ENCODE measurements at regions not wholly inside any gene's neighbourhood (a gene's known extent, or its start where the extent isn't known, plus 50 kb on each side); places are given as distances from the start of the nearest gene placed in this dataset.

GRCh38 chr18:78146136-78147085 is 833.2 kb upstream of the SALL3 start:
- Histone ChIP-seq H3K27me3 (replicated peaks; ENCODE audit: insufficient read depth, low read depth, low read length, poor library complexity) (no peaks in the 10 kb centered on the region), H3K9me3 (ENCODE audit: low read depth, low read length, poor library complexity, severe bottlenecking) (peaks cover 18% of the 10 kb centered on the region), H3K4me3 (ENCODE audit: low read depth, low read length, poor library complexity, severe bottlenecking) (no peak overlapping the region), H3K4me1 (ENCODE audit: insufficient read depth, low read length, poor library complexity, severe bottlenecking) (no peaks in the 10 kb centered on the region), H3K36me3 (ENCODE audit: insufficient read depth, low read length, poor library complexity, severe bottlenecking) (no peaks in the 10 kb centered on the region), H3K27ac (ENCODE audit: low read depth, low read length, poor library complexity, severe bottlenecking) (no peak overlapping the region)
- POLR2A ChIA-PET (ENCODE audit: low non-redundant PET), result no interaction called here
- no peak for DNase-seq (ENCODE audit: low spot score)
- BruUV-seq (replicated peaks), result no TSS peak
- TF ChIP-seq CTCF (conservative IDR thresholded peaks at IDR 0.05; ENCODE audit: low read depth, low read length), result no peak
- no peak for TF ChIP-seq EZH2 (IDR thresholded peaks at IDR 0.05; ENCODE audit: borderline replicate concordance, low read depth, low read length, poor library complexity, severe bottlenecking)
- intact Hi-C loops (cut with micrococcal nuclease; ENCODE audit: unreplicated experiment), result no loop called here
- CTCF ChIA-PET, result no interaction called here

GRCh38 chr18:78150590-78150989 is 829.0 kb upstream of the SALL3 start:
- ChIA-PET CTCF (no interaction called here), POLR2A (ENCODE audit: low non-redundant PET) (no interaction called here)
- TF ChIP-seq EZH2 (IDR thresholded peaks at IDR 0.05; ENCODE audit: borderline replicate concordance, low read depth, low read length, poor library complexity, severe bottlenecking) (no peak), CTCF (conservative IDR thresholded peaks at IDR 0.05; ENCODE audit: low read depth, low read length) (no peak)
- Histone ChIP-seq H3K27me3 (replicated peaks; ENCODE audit: insufficient read depth, low read depth, low read length, poor library complexity) (no peaks in the 10 kb centered on the region), H3K36me3 (ENCODE audit: insufficient read depth, low read length, poor library complexity, severe bottlenecking) (no peaks in the 10 kb centered on the region), H3K27ac (ENCODE audit: low read depth, low read length, poor library complexity, severe bottlenecking) (no peak overlapping the region), H3K9me3 (ENCODE audit: low read depth, low read length, poor library complexity, severe bottlenecking) (peaks cover 16% of the 10 kb centered on the region), H3K4me1 (ENCODE audit: insufficient read depth, low read length, poor library complexity, severe bottlenecking) (no peaks in the 10 kb centered on the region), H3K4me3 (ENCODE audit: low read depth, low read length, poor library complexity, severe bottlenecking) (no peak overlapping the region)
- DNase-seq (ENCODE audit: low spot score), result no peak
- BruUV-seq (replicated peaks), result no TSS peak
- intact Hi-C loops (cut with micrococcal nuclease; ENCODE audit: unreplicated experiment), result no loop called here

- no TSS peak for BruUV-seq (replicated peaks)
- no peak for TF ChIP-seq EZH2 (IDR thresholded peaks at IDR 0.05; ENCODE audit: borderline replicate concordance, low read depth, low read length, poor library complexity, severe bottlenecking)
- no peak for TF ChIP-seq CTCF (conservative IDR thresholded peaks at IDR 0.05; ENCODE audit: low read depth, low read length)
- H3K9me3 ChIP-seq (ENCODE audit: low read depth, low read length, poor library complexity, severe bottlenecking), result peaks cover 16% of the 10 kb centered on the region
- ChIA-PET CTCF (no interaction called here), POLR2A (ENCODE audit: low non-redundant PET) (no interaction called here)
- H3K4me1 ChIP-seq (ENCODE audit: insufficient read depth, low read length, poor library complexity, severe bottlenecking), result no peaks in the 10 kb centered on the region
- H3K27ac ChIP-seq (ENCODE audit: low read depth, low read length, poor library complexity, severe bottlenecking), result no peak overlapping the region
- H3K27me3 ChIP-seq (replicated peaks; ENCODE audit: insufficient read depth, low read depth, low read length, poor library complexity), result no peaks in the 10 kb centered on the region
- DNase-seq (ENCODE audit: low spot score), result no peak
- intact Hi-C loops (cut with micrococcal nuclease; ENCODE audit: unreplicated experiment), result no loop called here
- no peaks in the 10 kb centered on the region for H3K36me3 ChIP-seq (ENCODE audit: insufficient read depth, low read length, poor library complexity, severe bottlenecking)
- no peak overlapping the region for H3K4me3 ChIP-seq (ENCODE audit: low read depth, low read length, poor library complexity, severe bottlenecking)
Measured at GRCh38 chr18:78151234-78151633, 828.4 kb upstream of the SALL3 start.
